K562 (cell line): ENCODE measurements at regions not wholly inside any gene's neighbourhood (a gene's known extent, or its start where the extent isn't known, plus 50 kb on each side); places are given as distances from the start of the nearest gene placed in this dataset.

Experiments
- ATAC-seq: fragments of 200-7000 bp; cut with Tn5 transposase; 3 replicates; pipeline ENCODE4 v1.9.1; 2020; ENCODE audit warnings: moderate library complexity
- BruUV-seq: library from RNA; stranded (reverse); fragments of 400-500 nt; replicated peaks from 2 replicates; lab custom pipeline; 2021; lab: Mats Ljungman, UMichigan
- CTCF ChIA-PET: fragments of 300-600 bp; formaldehyde crosslinking; extraction: SDS; loops from one replicate; lab custom pipeline; 2021; ENCODE audit warnings: low intra/inter-chr PET ratio; lab: Yijun Ruan, JAX
- POLR2A ChIA-PET: fragments of 300-600, 350-650 bp; sonication (Branson Sonifier 250); formaldehyde crosslinking; extraction: SDS; loops from one replicate; lab custom pipeline; 2021; ENCODE audit warnings: antibody characterized with exemption, inconsistent platforms; lab: Yijun Ruan, JAX
- DNase-seq, 4 experiments: peaks; one replicate each; pipeline versions ENCODE4 v3.0.0 to v3.0.0-alpha.2; 2011 to 2018; ENCODE audit warnings: low spot score in 3 of 4, mixed read lengths in 3 of 4; ENCODE audit errors: extremely low read depth in 1 of 4
- FAIRE-seq: peaks from 2 replicates; lab custom pipeline; 2011; peaks lifted over from hg19 to GRCh38; lab: Jason Lieb, UNC
- H2AFZ ChIP-seq: 2 replicates; pipeline ENCODE4 v1.6.0; 2011; ENCODE audit warnings: low read depth, low read length, control low read depth, inconsistent platforms
- H3K27ac ChIP-seq: fragments of 200-600 bp; 3 replicates; pipeline ENCODE4 v1.8.0; 2011; ENCODE audit warnings: low read depth, mild to moderate bottlenecking, control low read depth, inconsistent platforms, low read length, moderate library complexity, mixed read lengths; ENCODE audit errors: extremely low read depth
- H3K27me3 ChIP-seq, 2 experiments: fragments of 300-600 bp in 1 of 2; 2 replicates in 1 of 2; 3 replicates in 1 of 2; pipeline versions ENCODE4 v1.6.0 to v1.8.0; 2011; ENCODE audit warnings: inconsistent platforms in 2 of 2, low read length in 2 of 2, mild to moderate bottlenecking in 1 of 2, mixed read lengths in 1 of 2, moderate library complexity in 1 of 2; ENCODE audit not compliant: control insufficient read depth in 2 of 2, insufficient read depth in 2 of 2
- H3K36me3 ChIP-seq: fragments of 300-600 bp; 3 replicates; pipeline ENCODE4 v1.8.0; 2011; ENCODE audit warnings: mild to moderate bottlenecking, low read length, inconsistent platforms; ENCODE audit not compliant: control insufficient read depth, insufficient read depth
- H3K4me1 ChIP-seq, 2 experiments: fragments of 200-600 bp in 1 of 2; replicated peaks in 1 of 2; 2 replicates in 1 of 2; 3 replicates in 1 of 2; pipeline versions ENCODE4 v1.5.1 to v1.8.0; 2011; ENCODE audit warnings: inconsistent platforms in 2 of 2, low read length in 2 of 2, mild to moderate bottlenecking in 1 of 2, mixed read lengths in 1 of 2, moderate library complexity in 1 of 2; ENCODE audit not compliant: control insufficient read depth in 2 of 2, insufficient read depth in 2 of 2
- H3K4me2 ChIP-seq: 2 replicates; pipeline ENCODE4 v1.6.1; 2011; ENCODE audit warnings: low read length, control low read depth, inconsistent platforms, mixed read lengths; ENCODE audit not compliant: insufficient read depth
- H3K4me3 ChIP-seq: fragments of 200-600 bp; sonication (generic), shearing (Covaris generic); 2 replicates; pipeline ENCODE4 v1.5.1; 2016; ENCODE audit warnings: control low read depth, inconsistent platforms
- H3K79me2 ChIP-seq: fragments of 200-600 bp; 3 replicates; pipeline ENCODE4 v1.8.0; 2011; ENCODE audit warnings: low read length, inconsistent platforms; ENCODE audit not compliant: control insufficient read depth, insufficient read depth
- H3K9ac ChIP-seq, 2 experiments: 2 replicates each; pipeline versions ENCODE4 v1.6.0 to v1.6.1; 2011; ENCODE audit warnings: low read depth in 2 of 2, low read length in 2 of 2, control low read depth in 1 of 2, inconsistent platforms in 1 of 2, mild to moderate bottlenecking in 1 of 2, mixed read lengths in 1 of 2; ENCODE audit not compliant: insufficient read depth in 1 of 2
- H3K9me1 ChIP-seq: one replicate; pipeline ENCODE4 v1.6.0; 2011; ENCODE audit warnings: inconsistent platforms, mild to moderate bottlenecking, low read length, moderate library complexity; ENCODE audit not compliant: control insufficient read depth, insufficient read depth
- H3K9me3 ChIP-seq: replicated peaks from 2 replicates; pipeline ENCODE4 v1.5.1; 2011; ENCODE audit warnings: low read depth, low read length, inconsistent platforms; ENCODE audit not compliant: control insufficient read depth, insufficient read depth
- H4K20me1 ChIP-seq: replicated peaks from 2 replicates; pipeline ENCODE4 v1.6.1; 2011; ENCODE audit warnings: low read length, inconsistent platforms, mixed read lengths; ENCODE audit not compliant: control insufficient read depth, insufficient read depth
- C11orf30 ChIP-seq: fragments of 450-650 bp; IDR thresholded peaks from 2 replicates; pipeline ENCODE4 v1.6.1; 2016; ENCODE audit warnings: low read depth, mild to moderate bottlenecking
- CHD1 ChIP-seq: fragments of 200-600 bp; sonication (generic); IDR thresholded peaks from one replicate; pipeline ENCODE4 v1.6.1; 2012; ENCODE audit warnings: mild to moderate bottlenecking, moderate library complexity, low read length, inconsistent platforms
- ELF2 ChIP-seq: fragments of 250-450 bp; sonication (Bioruptor Pico); IDR thresholded peaks from 2 replicates; pipeline ENCODE4 v1.5.0; 2021; ENCODE audit warnings: mild to moderate bottlenecking
- MEF2A ChIP-seq: IDR thresholded peaks from 2 replicates; pipeline ENCODE4 v1.6.1; 2011; ENCODE audit warnings: low read depth, mild to moderate bottlenecking, low read length, moderate library complexity; ENCODE audit not compliant: control insufficient read depth
- PML ChIP-seq: IDR thresholded peaks from 2 replicates; pipeline ENCODE4 v1.6.1; 2012; ENCODE audit warnings: low read length, inconsistent platforms
- PRPF4 ChIP-seq: fragments of 200-400 bp; formaldehyde crosslinking; IDR thresholded peaks from one replicate; pipeline ENCODE4 v1.6.1; 2017; ENCODE audit warnings: low read length, low read depth, mild to moderate bottlenecking; ENCODE audit not compliant: insufficient read depth, poor library complexity, severe bottlenecking
- TAF15 ChIP-seq: fragments of 200-400 bp; formaldehyde crosslinking; IDR thresholded peaks from 2 replicates; pipeline ENCODE4 v1.6.1; 2017; ENCODE audit warnings: mild to moderate bottlenecking, low read depth, low read length, moderate library complexity
- ZC3H4 ChIP-seq: sonication (generic); formaldehyde crosslinking; IDR thresholded peaks from 2 replicates; pipeline ENCODE4 v1.9.0; 2021; ENCODE audit warnings: missing genetic modification reagents, borderline replicate concordance
- ZNF384 ChIP-seq: IDR thresholded peaks from 2 replicates; pipeline ENCODE4 v1.6.1; 2012; ENCODE audit warnings: low read depth, low read length, improper control_type of control experiment
- in situ Hi-C: fragments of 300-500 bp; cut with MboI; formaldehyde crosslinking; loops from 4 replicates; pipeline ENCODE4 v1.15.0; 2018; ENCODE audit warnings: inconsistent platforms, mixed read lengths
- intact Hi-C: fragments of 100-400 bp; cut with micrococcal nuclease; formaldehyde crosslinking; loops from 2 replicates; pipeline ENCODE4 v1.14.2; 2022
- TF ChIP-seq, protein P1 (sequence below): sonication (generic); formaldehyde crosslinking; IDR thresholded peaks from 2 replicates; pipeline ENCODE4 v1.8.0; 2022; ENCODE audit warnings: mild to moderate bottlenecking, missing genetic modification reagents

GRCh38 chr4:30103455-30103854 is 616.7 kb upstream of the PCDH7 start:
- TF ChIP-seq PRPF4: no peak
- no peak for TF ChIP-seq MEF2A
- no peak for TF ChIP-seq ZNF384
- TF ChIP-seq C11orf30: no peak
- TF ChIP-seq, protein P1, sequence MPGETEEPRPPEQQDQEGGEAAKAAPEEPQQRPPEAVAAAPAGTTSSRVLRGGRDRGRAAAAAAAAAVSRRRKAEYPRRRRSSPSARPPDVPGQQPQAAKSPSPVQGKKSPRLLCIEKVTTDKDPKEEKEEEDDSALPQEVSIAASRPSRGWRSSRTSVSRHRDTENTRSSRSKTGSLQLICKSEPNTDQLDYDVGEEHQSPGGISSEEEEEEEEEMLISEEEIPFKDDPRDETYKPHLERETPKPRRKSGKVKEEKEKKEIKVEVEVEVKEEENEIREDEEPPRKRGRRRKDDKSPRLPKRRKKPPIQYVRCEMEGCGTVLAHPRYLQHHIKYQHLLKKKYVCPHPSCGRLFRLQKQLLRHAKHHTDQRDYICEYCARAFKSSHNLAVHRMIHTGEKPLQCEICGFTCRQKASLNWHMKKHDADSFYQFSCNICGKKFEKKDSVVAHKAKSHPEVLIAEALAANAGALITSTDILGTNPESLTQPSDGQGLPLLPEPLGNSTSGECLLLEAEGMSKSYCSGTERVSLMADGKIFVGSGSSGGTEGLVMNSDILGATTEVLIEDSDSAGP (CRISPR knock-in tag): no peak
- no peak for TF ChIP-seq TAF15
- TF ChIP-seq ZC3H4 (CRISPR knock-in tag): no peak
- TF ChIP-seq ELF2 (CRISPR knock-in tag): no peak
- TF ChIP-seq CHD1: no peak
- no peak for TF ChIP-seq PML
- Histone ChIP-seq H3K27ac (no peak overlapping the region), H3K36me3 (no peaks in the 10 kb centered on the region), H3K4me3 (no peak overlapping the region), H3K9me3 (no peaks in the 10 kb centered on the region; the same call in 1 of the 2 replicates), H3K79me2 (no peaks in the 10 kb centered on the region), H4K20me1 (no peaks in the 10 kb centered on the region), H3K9ac (no peak overlapping the region), H3K9me1 (no peaks in the 10 kb centered on the region), H3K27me3 (no peaks in the 10 kb centered on the region), H3K4me1 (no peaks in the 10 kb centered on the region), H2AFZ (no peak overlapping the region), H3K4me2 (no peak overlapping the region)
- intact Hi-C loops (no loop called here), in situ Hi-C loops (no loop called here)
- POLR2A ChIA-PET: no interaction called here
- BruUV-seq: no TSS peak
- FAIRE-seq: no peak
- no peak for DNase-seq
- no peak for ATAC-seq
- CTCF ChIA-PET: no interaction called here
